ENCODE measurements at regions not wholly inside any gene's neighbourhood (a gene's known extent, or its start where the extent isn't known, plus 50 kb on each side); places are given as distances from the start of the nearest gene placed in this dataset.

- no peaks in the 10 kb centered on the region for H3K9me3 ChIP-seq (ENCODE audit: low read length)
These were observed 74.1 kb upstream of the NECTIN1 start for GRCh38 chr11:119803139-119803538.

GRCh38 chr11:119802670-119803069 lies 73.7 kb upstream of the NECTIN1 start:
- Histone ChIP-seq H3K4me3 (ENCODE audit: low read length) (no peak overlapping the region), H4K20me1 (ENCODE audit: insufficient read depth) (no peaks in the 10 kb centered on the region), H2AFZ (ENCODE audit: low read depth, low read length) (no peak overlapping the region), H3K27me3 (ENCODE audit: insufficient read depth, low read depth, low read length) (peaks cover 37% of the 10 kb centered on the region), H3K36me3 (ENCODE audit: insufficient read depth, low read length) (no peaks in the 10 kb centered on the region), H3K4me2 (ENCODE audit: low read length) (no peak overlapping the region), H3K27ac (ENCODE audit: low read length) (no peak overlapping the region), H3F3A (ENCODE audit: insufficient read depth, low read length, poor library complexity, severe bottlenecking) (no peaks in the 10 kb centered on the region), H3K9me3 (ENCODE audit: low read length) (no peaks in the 10 kb centered on the region), H3K9me2 (ENCODE audit: insufficient read depth, low read length) (no peaks in the 10 kb centered on the region), H3K9ac (ENCODE audit: low read length) (no peak overlapping the region), H3K79me2 (replicated peaks; ENCODE audit: insufficient read depth, low read length) (no peaks in the 10 kb centered on the region)
- TF ChIP-seq REST (IDR thresholded peaks at IDR 0.05; ENCODE audit: borderline replicate concordance) (no peak), RAD21 (conservative IDR thresholded peaks at IDR 0.05) (no peak), POLR2AphosphoS5 (IDR thresholded peaks at IDR 0.05) (peak; percentile 62), EP300 (conservative IDR thresholded peaks at IDR 0.05; ENCODE audit: poor library complexity, severe bottlenecking) (peak; percentile 36)

More at GRCh38 chr11:119803139-119803538, 74.1 kb upstream of the NECTIN1 start:
- Histone ChIP-seq H3F3A (ENCODE audit: insufficient read depth, low read length, poor library complexity, severe bottlenecking) (no peaks in the 10 kb centered on the region), H3K27me3 (ENCODE audit: insufficient read depth, low read depth, low read length) (peaks cover 40% of the 10 kb centered on the region), H3K9me2 (ENCODE audit: insufficient read depth, low read length) (no peaks in the 10 kb centered on the region), H3K4me2 (ENCODE audit: low read length) (no peak overlapping the region), H4K20me1 (ENCODE audit: insufficient read depth) (no peaks in the 10 kb centered on the region), H2AFZ (ENCODE audit: low read depth, low read length) (no peak overlapping the region), H3K79me2 (replicated peaks; ENCODE audit: insufficient read depth, low read length) (no peaks in the 10 kb centered on the region), H3K27ac (ENCODE audit: low read length) (no peak overlapping the region), H3K4me3 (ENCODE audit: low read length) (no peak overlapping the region), H3K36me3 (ENCODE audit: insufficient read depth, low read length) (no peaks in the 10 kb centered on the region), H3K9ac (ENCODE audit: low read length) (no peak overlapping the region)
- TF ChIP-seq RAD21 (conservative IDR thresholded peaks at IDR 0.05), result no peak
- TF ChIP-seq EP300 (conservative IDR thresholded peaks at IDR 0.05; ENCODE audit: poor library complexity, severe bottlenecking), result no peak
- TF ChIP-seq SMC3 (conservative IDR thresholded peaks at IDR 0.05; ENCODE audit: poor library complexity), result no peak
- no peak for TF ChIP-seq POLR2AphosphoS5 (IDR thresholded peaks at IDR 0.05)
- no peak for TF ChIP-seq MXI1 (conservative IDR thresholded peaks at IDR 0.05; ENCODE audit: poor library complexity, severe bottlenecking)
- no peak for TF ChIP-seq EZH2 (IDR thresholded peaks at IDR 0.05; ENCODE audit: borderline replicate concordance, insufficient read depth, low read length, poor library complexity, severe bottlenecking)
- TF ChIP-seq CTCF (IDR thresholded peaks at IDR 0.05; ENCODE audit: poor library complexity, severe bottlenecking), result no peak
- TF ChIP-seq TAF1 (IDR thresholded peaks at IDR 0.05; ENCODE audit: low read depth), result no peak
- TF ChIP-seq REST (IDR thresholded peaks at IDR 0.05; ENCODE audit: borderline replicate concordance), result no peak
